Bronchial epithelial cell (primary cell): ENCODE measurements at regions not wholly inside any gene's neighbourhood (a gene's known extent, or its start where the extent isn't known, plus 50 kb on each side); places are given as distances from the start of the nearest gene placed in this dataset.

Experiments used
- DNase-seq: peaks from one replicate; pipeline ENCODE4 v3.0.0-alpha.2; 2010; ENCODE audit warnings: low read depth
- FAIRE-seq: peaks from 2 replicates; lab custom pipeline; 2011; peaks lifted over from hg19 to GRCh38; lab: Jason Lieb, UNC
- H3K27me3 ChIP-seq: 2 replicates; pipeline ENCODE4 v1.5.1; 2011; ENCODE audit warnings: low read length; ENCODE audit not compliant: control insufficient read depth, insufficient read depth
- H3K36me3 ChIP-seq: 2 replicates; pipeline ENCODE4 v1.5.1; 2011; ENCODE audit warnings: low read length; ENCODE audit not compliant: control insufficient read depth, insufficient read depth
- H3K4me3 ChIP-seq: 2 replicates; pipeline ENCODE4 v1.5.1; 2011; ENCODE audit warnings: mild to moderate bottlenecking, low read depth, low read length, control low read depth
- TF ChIP-seq, protein P1 (sequence below): IDR thresholded peaks from 2 replicates; pipeline ENCODE4 v1.5.1; 2011; ENCODE audit warnings: mild to moderate bottlenecking, moderate library complexity, low read length, control low read depth, inconsistent platforms; ENCODE audit not compliant: insufficient read depth, severe bottlenecking

DNA sequence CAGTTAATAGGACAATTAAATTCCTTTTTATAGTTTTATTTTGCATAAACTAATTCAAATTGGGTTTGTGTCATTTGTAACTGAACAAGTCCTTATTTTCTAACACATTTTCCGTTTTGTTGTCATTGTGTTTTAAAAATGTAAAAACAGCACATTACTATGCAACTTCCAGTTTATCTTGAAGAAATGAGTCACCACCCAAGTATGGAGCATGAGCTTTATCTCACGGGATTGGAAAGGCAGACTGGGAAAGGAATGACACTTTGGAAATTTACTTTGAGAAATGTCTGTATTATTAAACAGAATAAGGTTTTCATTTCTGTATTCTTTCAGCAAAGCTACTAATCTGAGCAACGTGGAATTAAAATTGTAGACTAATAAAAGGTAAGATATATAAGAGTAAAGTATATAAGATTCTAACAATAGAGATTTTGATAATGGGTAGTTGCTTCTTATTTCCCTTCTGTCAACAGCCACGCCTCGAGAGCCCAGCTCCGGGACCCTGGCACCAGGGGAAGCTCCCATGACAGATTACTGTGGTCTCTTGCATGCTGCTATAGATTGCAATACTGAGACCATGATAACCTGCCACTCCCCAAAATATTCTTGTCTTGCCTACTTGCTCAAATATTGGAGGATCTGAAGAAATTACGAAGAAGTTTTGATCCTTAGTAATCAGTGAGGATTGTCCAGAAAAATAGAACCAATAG is 433.1 kb downstream of the CHSY3 start:
- H3K27me3 ChIP-seq, result no peaks in the 10 kb centered on the region
- no peaks in the 10 kb centered on the region for H3K36me3 ChIP-seq
- FAIRE-seq (no peak), DNase-seq (peak; percentile 72)
- TF ChIP-seq, protein P1, sequence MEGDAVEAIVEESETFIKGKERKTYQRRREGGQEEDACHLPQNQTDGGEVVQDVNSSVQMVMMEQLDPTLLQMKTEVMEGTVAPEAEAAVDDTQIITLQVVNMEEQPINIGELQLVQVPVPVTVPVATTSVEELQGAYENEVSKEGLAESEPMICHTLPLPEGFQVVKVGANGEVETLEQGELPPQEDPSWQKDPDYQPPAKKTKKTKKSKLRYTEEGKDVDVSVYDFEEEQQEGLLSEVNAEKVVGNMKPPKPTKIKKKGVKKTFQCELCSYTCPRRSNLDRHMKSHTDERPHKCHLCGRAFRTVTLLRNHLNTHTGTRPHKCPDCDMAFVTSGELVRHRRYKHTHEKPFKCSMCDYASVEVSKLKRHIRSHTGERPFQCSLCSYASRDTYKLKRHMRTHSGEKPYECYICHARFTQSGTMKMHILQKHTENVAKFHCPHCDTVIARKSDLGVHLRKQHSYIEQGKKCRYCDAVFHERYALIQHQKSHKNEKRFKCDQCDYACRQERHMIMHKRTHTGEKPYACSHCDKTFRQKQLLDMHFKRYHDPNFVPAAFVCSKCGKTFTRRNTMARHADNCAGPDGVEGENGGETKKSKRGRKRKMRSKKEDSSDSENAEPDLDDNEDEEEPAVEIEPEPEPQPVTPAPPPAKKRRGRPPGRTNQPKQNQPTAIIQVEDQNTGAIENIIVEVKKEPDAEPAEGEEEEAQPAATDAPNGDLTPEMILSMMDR, result no peak
- H3K4me3 ChIP-seq, result no peak overlapping the region

DNA sequence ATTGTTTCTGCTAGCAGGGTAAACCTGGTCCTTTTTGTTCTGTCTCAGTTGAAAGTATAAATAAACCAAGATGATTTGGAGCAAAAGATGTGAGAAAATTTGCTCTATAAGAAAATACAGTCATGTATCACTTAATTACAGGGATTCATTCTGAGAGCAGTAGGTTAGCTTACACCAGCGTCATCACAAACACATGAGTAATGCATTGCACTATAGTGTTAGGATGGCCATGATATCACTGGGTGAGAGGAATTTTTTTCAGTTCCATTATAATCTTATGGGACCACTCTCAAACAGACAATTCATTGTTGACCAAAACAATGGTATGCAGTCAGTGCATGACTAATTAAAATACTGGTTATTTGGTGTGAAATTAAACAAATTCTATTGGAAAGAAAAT is 430.9 kb downstream of the CHSY3 start:
- Histone ChIP-seq H3K36me3 (no peaks in the 10 kb centered on the region), H3K27me3 (no peaks in the 10 kb centered on the region), H3K4me3 (no peak overlapping the region)
- TF ChIP-seq, protein P1, result no peak
- DNase-seq, result peak; percentile 72
- no peak for FAIRE-seq

DNA sequence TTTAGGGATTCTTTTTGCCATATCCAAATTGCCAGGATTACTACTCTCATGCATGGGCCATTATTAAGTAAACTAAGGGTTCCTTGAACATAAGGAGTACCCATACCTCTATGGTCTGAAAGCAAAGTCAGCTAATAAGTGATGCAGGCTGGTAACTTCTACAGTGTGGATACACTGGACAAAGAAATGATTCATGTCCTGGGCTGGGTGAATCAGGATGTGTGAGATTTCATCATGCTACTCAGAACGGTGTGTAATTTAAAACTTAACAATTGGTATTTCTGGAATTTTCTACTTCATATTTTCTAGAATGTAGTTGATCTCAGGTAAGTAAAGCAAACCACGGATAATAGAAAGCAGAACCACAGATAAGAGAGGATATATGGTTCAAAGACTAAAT is 428.8 kb downstream of the CHSY3 start:
- Histone ChIP-seq H3K36me3 (no peaks in the 10 kb centered on the region), H3K27me3 (no peaks in the 10 kb centered on the region), H3K4me3 (no peak overlapping the region)
- TF ChIP-seq, protein P1, result no peak
- FAIRE-seq (no peak), DNase-seq (peak; percentile 91)

DNA sequence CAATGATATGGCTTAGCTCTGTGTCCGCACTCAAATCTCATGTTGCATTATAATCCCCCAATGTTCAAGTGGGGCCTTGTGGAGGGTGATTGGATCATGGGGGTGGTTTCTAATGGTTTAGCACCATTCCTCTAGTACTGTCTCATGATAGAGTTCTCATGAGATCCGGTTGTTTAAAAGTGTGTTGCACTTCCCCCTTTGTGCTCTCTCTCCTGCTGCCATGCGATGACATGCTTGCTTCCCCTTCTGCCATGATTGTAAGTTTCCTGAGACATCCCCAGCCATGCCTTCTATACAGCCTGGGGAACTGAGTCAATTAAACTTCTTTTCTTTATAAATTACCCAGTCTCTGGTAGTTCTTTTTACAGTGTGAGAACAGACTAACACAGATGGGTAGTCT is 427.1 kb downstream of the CHSY3 start:
- Histone ChIP-seq H3K27me3 (no peaks in the 10 kb centered on the region), H3K4me3 (no peak overlapping the region), H3K36me3 (no peaks in the 10 kb centered on the region)
- FAIRE-seq (no peak), DNase-seq (no peak)
- TF ChIP-seq, protein P1, result no peak

DNA sequence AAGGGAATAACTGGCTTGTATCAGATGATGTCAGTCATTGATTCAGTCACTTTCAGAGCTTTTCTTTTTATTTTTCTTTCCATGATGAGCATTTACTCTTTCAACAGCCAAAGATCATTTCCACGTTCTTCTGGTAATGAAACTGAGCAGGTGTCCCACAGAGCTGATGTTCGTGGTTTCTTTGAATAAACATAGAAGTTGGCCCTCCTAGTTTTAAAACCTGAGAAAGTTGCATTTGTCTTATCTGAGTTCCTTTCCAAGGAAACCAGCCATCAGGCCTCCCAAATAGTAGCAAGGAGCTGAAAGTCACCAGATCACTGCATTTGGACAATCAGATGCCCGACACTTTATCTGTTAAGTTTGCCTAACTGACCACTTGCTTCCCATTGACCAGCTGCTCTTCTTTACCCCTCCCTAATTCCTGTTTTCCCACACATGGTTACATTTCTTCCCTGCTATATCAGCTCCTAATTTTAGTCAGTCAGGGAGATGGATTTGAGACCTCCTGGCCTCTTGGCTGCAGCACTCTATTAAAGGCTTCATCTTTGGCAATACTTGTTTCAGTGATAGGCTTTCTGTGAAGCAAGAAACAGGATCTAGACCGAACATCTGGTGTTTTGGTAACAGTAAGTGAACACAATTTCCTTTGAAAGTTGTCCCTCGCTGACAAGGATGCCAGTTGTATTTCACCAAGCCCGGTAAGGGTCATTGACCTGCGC is 420.8 kb downstream of the CHSY3 start:
- H3K36me3 ChIP-seq, result no peaks in the 10 kb centered on the region
- no peak overlapping the region for H3K4me3 ChIP-seq
- DNase-seq, result no peak
- FAIRE-seq, result no peak
- TF ChIP-seq, protein P1, result no peak
- no peaks in the 10 kb centered on the region for H3K27me3 ChIP-seq
